NCI-H82 (cell line): ENCODE measurements at regions not wholly inside any gene's neighbourhood (a gene's known extent, or its start where the extent isn't known, plus 50 kb on each side); places are given as distances from the start of the nearest gene placed in this dataset.

ENCODE experiments used
- DNase-seq: peaks from one replicate; lab custom pipeline; 2025; lab: John Stamatoyannopoulos, UW

GRCh38 chr10:125213541-125214282 is 53.3 kb upstream of the CTBP2 start:
- DNase-seq: no peak

DNA sequence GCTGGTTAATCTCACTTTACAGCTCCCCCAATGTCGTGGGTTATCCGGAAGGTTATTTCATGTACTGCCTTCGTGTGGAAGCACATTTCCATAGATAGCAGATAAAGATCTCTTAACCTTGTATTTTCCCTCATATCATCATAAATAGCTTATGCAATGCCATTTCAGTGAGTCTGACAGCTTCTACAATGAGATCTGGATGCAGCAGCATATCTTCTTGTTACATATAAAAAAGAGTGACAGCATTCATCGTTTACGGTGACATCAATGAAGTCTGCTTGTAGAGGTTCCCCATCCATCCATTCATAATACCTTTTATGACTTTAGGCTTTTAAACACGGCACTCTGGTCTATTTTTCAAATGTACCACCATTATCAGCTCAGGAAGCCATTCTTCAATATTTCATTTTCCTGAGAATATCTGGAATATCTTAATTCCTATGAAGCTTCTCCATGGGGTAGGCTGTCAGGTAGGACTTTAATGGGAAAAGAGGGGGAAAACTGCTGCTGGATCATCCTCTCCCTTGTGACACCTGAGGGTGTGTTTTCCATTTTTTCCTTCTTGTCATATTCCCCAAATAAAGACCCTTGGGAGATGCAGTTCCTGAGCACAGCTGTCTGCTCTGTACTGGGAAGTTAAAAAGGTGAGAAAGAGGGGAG is 51.9 kb upstream of the CTBP2 start:
- no peak for DNase-seq
